ENCODE measurements at regions not wholly inside any gene's neighbourhood (a gene's known extent, or its start where the extent isn't known, plus 50 kb on each side); places are given as distances from the start of the nearest gene placed in this dataset.
A peak's percentile ranks its signal among the peaks of the same experiment; 100 is the strongest.

DNA sequence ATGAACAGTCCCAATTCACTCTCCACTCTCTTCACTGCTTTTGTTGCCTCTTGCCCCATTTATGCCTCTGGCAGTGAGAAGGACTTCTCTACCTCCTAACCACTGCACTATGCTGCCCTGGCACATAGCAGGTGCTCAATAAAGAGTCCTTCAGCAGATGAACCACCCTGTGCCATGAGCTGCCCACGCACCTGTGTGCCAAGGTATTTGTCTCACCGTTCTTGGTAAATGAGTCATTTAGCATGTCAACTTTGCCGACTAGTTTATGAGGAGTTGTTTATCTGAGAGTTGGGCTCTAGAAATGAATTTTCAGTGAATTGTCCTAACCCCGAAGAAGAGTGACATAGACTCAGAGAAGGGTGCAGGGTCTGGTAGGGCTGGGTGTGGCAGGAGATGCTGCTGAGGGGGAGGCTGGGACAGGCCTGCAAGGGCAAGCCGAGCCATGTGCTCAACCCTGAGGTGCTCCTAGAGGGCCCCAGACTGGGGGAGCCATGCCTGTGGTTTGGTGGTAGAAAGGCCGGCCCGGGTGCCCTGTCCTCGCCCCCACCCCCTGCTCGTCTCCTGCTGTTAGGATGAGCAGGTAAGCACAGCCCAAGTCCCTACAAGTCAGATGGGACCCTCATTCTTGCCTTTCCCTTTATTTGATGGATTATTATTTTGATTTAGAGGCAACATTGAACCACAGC, 654.5 kb downstream of the MATN1 start:
- peak; percentile 37; the same call in 1 of the 2 replicates for TF ChIP-seq FOSL1 (IDR thresholded peaks at IDR 0.05; ENCODE audit: low read depth)
- TF ChIP-seq POLR2A (IDR thresholded peaks at IDR 0.05; ENCODE audit: borderline replicate concordance, extremely low read depth, insufficient read depth, insufficient read length): no peak
- TF ChIP-seq EGR1 (IDR thresholded peaks at IDR 0.05; ENCODE audit: low read depth): peak; percentile 83
- TF ChIP-seq ZFX (IDR thresholded peaks at IDR 0.05): no peak
- 0 out of 2 replicates have a peak, but pooled peaks have one; percentile 17 for TF ChIP-seq CBX3 (IDR thresholded peaks at IDR 0.05; ENCODE audit: low read depth)
- peak; percentile 10; the same call in 1 of the 2 replicates for TF ChIP-seq JUND (IDR thresholded peaks at IDR 0.05)
- no peak for TF ChIP-seq ZNF274 (IDR thresholded peaks at IDR 0.05; ENCODE audit: low read depth, low read length)
- TF ChIP-seq EZH2phosphoT487 (IDR thresholded peaks at IDR 0.05; ENCODE audit: borderline replicate concordance): no peak
- Histone ChIP-seq H3K4me3 (replicated peaks in 1 of 2; ENCODE audit: low read depth in 1 of 2, low read length in 2 of 2) (no peak overlapping the region), H3K36me3 (ENCODE audit: control insufficient read depth in 1 of 2, insufficient read depth in 2 of 2, low read length in 2 of 2) (no peaks in the 10 kb centered on the region), H3K9me3 (ENCODE audit: control insufficient read depth in 1 of 2, insufficient read depth in 1 of 2, low read depth in 1 of 2, low read length in 2 of 2) (no peaks in the 10 kb centered on the region), H3K4me2 (ENCODE audit: low read length) (peak overlapping the region; percentile 54), H3K9me2 (ENCODE audit: insufficient read depth) (no peaks in the 10 kb centered on the region), H3K4me1 (ENCODE audit: control insufficient read depth in 1 of 2, insufficient read depth in 2 of 2, low read length in 2 of 2) (peaks cover 10 to 16% of the 10 kb centered on the region in 2 experiments), H3K9ac (ENCODE audit: low read length) (no peak overlapping the region), H3K79me2 (ENCODE audit: insufficient read depth, low read length) (no peaks in the 10 kb centered on the region), H3K27ac (ENCODE audit: low read depth, low read length) (no peak overlapping the region), H2AFZ (ENCODE audit: low read depth, low read length, poor library complexity, severe bottlenecking) (no peak overlapping the region), H4K20me1 (ENCODE audit: insufficient read depth) (no peaks in the 10 kb centered on the region), H3K27me3 (ENCODE audit: insufficient read depth, low read length) (no peaks in the 10 kb centered on the region)
- peak; percentile 77 for ATAC-seq
- no peak for DNase-seq (ENCODE audit: low read depth, low spot score)
- intact Hi-C loops (cut with micrococcal nuclease): no loop called here
- ChIA-PET RAD21 (ENCODE audit: low non-redundant PET in 1 of 2, low total read pairs in 2 of 2, uncharacterized antibody in 2 of 2, unreplicated experiment in 2 of 2) (no interaction called here), CTCF (no interaction called here), POLR2A (no interaction called here)
- BruUV-seq (replicated peaks): no TSS peak

DNA sequence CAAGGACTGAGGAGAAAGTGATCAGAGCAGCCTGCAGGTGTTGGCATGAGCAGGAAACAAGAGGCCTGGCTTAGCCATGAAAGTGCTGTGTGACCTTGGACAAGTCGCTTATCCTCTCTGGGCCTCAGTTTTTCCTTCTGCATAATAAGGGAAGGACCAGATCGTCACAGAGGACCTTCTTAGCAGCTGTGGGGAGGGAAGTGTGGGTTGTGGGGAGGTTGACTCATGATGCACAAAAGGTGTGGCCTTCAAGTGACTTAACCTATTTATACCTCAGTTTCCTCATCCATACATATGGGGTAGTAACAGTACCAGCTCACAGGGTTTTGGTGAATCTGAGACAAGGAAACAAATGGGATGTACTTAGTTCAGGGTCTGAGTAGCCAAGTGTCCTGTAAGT, 658.8 kb downstream of the MATN1 start:
- Histone ChIP-seq H3K36me3 (ENCODE audit: control insufficient read depth in 1 of 2, insufficient read depth in 2 of 2, low read length in 2 of 2) (no peaks in the 10 kb centered on the region), H3K9ac (ENCODE audit: low read length) (no peak overlapping the region), H3K4me1 (ENCODE audit: control insufficient read depth in 1 of 2, insufficient read depth in 2 of 2, low read length in 2 of 2) (peaks cover 10 to 16% of the 10 kb centered on the region in 2 experiments), H3K9me3 (ENCODE audit: control insufficient read depth in 1 of 2, insufficient read depth in 1 of 2, low read depth in 1 of 2, low read length in 2 of 2) (no peaks in the 10 kb centered on the region), H3K4me2 (ENCODE audit: low read length) (no peak overlapping the region), H3K27ac (ENCODE audit: low read depth, low read length) (no peak overlapping the region), H4K20me1 (ENCODE audit: insufficient read depth) (no peaks in the 10 kb centered on the region), H3K9me2 (ENCODE audit: insufficient read depth) (no peaks in the 10 kb centered on the region), H3K79me2 (ENCODE audit: insufficient read depth, low read length) (no peaks in the 10 kb centered on the region), H2AFZ (ENCODE audit: low read depth, low read length, poor library complexity, severe bottlenecking) (no peak overlapping the region), H3K4me3 (replicated peaks in 1 of 2; ENCODE audit: low read depth in 1 of 2, low read length in 2 of 2) (no peak overlapping the region), H3K27me3 (ENCODE audit: insufficient read depth, low read length) (no peaks in the 10 kb centered on the region)
- intact Hi-C loops (cut with micrococcal nuclease): no loop called here
- DNase-seq (ENCODE audit: low read depth, low spot score): no peak
- RAD21 ChIA-PET (ENCODE audit: low non-redundant PET in 1 of 2, low total read pairs in 2 of 2, uncharacterized antibody in 2 of 2, unreplicated experiment in 2 of 2): no interaction called here
- CTCF ChIA-PET: no interaction called here
- ATAC-seq: no peak
- BruUV-seq (replicated peaks): no TSS peak
- TF ChIP-seq CBX3 (IDR thresholded peaks at IDR 0.05; ENCODE audit: low read depth): no peak
- TF ChIP-seq RAD21 (IDR thresholded peaks at IDR 0.05; ENCODE audit: low read depth): no peak
- TF ChIP-seq, protein P1, sequence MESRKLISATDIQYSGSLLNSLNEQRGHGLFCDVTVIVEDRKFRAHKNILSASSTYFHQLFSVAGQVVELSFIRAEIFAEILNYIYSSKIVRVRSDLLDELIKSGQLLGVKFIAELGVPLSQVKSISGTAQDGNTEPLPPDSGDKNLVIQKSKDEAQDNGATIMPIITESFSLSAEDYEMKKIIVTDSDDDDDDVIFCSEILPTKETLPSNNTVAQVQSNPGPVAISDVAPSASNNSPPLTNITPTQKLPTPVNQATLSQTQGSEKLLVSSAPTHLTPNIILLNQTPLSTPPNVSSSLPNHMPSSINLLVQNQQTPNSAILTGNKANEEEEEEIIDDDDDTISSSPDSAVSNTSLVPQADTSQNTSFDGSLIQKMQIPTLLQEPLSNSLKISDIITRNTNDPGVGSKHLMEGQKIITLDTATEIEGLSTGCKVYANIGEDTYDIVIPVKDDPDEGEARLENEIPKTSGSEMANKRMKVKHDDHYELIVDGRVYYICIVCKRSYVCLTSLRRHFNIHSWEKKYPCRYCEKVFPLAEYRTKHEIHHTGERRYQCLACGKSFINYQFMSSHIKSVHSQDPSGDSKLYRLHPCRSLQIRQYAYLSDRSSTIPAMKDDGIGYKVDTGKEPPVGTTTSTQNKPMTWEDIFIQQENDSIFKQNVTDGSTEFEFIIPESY (IDR thresholded peaks at IDR 0.05; ENCODE audit: extremely low read depth, insufficient replicate concordance, low read length): no peak
- no peak for TF ChIP-seq ELF1 (IDR thresholded peaks at IDR 0.05; ENCODE audit: borderline replicate concordance, low read depth)
- TF ChIP-seq, protein P2, sequence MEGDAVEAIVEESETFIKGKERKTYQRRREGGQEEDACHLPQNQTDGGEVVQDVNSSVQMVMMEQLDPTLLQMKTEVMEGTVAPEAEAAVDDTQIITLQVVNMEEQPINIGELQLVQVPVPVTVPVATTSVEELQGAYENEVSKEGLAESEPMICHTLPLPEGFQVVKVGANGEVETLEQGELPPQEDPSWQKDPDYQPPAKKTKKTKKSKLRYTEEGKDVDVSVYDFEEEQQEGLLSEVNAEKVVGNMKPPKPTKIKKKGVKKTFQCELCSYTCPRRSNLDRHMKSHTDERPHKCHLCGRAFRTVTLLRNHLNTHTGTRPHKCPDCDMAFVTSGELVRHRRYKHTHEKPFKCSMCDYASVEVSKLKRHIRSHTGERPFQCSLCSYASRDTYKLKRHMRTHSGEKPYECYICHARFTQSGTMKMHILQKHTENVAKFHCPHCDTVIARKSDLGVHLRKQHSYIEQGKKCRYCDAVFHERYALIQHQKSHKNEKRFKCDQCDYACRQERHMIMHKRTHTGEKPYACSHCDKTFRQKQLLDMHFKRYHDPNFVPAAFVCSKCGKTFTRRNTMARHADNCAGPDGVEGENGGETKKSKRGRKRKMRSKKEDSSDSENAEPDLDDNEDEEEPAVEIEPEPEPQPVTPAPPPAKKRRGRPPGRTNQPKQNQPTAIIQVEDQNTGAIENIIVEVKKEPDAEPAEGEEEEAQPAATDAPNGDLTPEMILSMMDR (IDR thresholded peaks at IDR 0.05 in 2 of 3, conservative IDR thresholded peaks at IDR 0.05 in 1 of 3; ENCODE audit: borderline replicate concordance in 1 of 3, insufficient read depth in 1 of 3, low read depth in 2 of 3, low read length in 2 of 3): no peak
- TF ChIP-seq CEBPB (IDR thresholded peaks at IDR 0.05; ENCODE audit: low read depth): no peak
- no peak for TF ChIP-seq POLR2A (IDR thresholded peaks at IDR 0.05; ENCODE audit: borderline replicate concordance, extremely low read depth, insufficient read depth, insufficient read length)
- TF ChIP-seq JUND (IDR thresholded peaks at IDR 0.05): no peak
- TF ChIP-seq FOSL1 (IDR thresholded peaks at IDR 0.05; ENCODE audit: low read depth): no peak
- POLR2A ChIA-PET: no interaction called here

Measured in HCT116 (cell line).